ENCODE measurements at regions not wholly inside any gene's neighbourhood (a gene's known extent, or its start where the extent isn't known, plus 50 kb on each side); places are given as distances from the start of the nearest gene placed in this dataset.

- TF ChIP-seq CTCF (IDR thresholded peaks at IDR 0.05), result no peak
- TF ChIP-seq EZH2 (IDR thresholded peaks at IDR 0.05; ENCODE audit: borderline replicate concordance, insufficient read depth, low read depth, low read length, poor library complexity, severe bottlenecking), result no peak
Observed at GRCh38 chr14:29265852-29266251, 499.3 kb downstream of the FOXG1 start.

Measured in B cell (primary cell).